ENCODE measurements at regions not wholly inside any gene's neighbourhood (a gene's known extent, or its start where the extent isn't known, plus 50 kb on each side); places are given as distances from the start of the nearest gene placed in this dataset.

DNA sequence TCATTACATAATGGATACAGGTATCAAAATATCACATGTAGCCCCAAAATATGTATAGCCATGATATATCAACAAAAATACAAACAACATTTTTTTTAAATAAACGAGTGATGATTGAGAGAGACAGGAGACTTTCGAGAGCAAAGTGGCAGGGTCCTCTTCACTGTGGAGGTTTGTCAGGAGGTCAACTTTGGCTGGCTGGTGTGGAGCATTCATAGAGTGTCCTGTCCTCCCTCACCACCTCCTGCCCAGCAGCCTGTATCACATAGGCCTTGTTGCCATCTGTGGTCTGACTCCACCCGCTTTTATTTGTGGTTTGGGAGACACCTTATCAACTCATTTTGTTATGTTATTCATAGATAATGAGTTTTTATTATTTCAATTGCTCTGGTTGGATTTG lies 206.9 kb downstream of the SYK start:
- no peak for TF ChIP-seq TAF1 (IDR thresholded peaks at IDR 0.05; ENCODE audit: low read depth, low read length)
- no peak for TF ChIP-seq TAF7 (optimal IDR thresholded peaks at IDR 0.05; ENCODE audit: borderline replicate concordance, low read depth, low read length)
- no peak for TF ChIP-seq POLR2A (IDR thresholded peaks at IDR 0.05; ENCODE audit: control extremely low read depth in 1 of 2, low read depth in 2 of 2, low read length in 2 of 2)
- TF ChIP-seq GTF2F1 (IDR thresholded peaks at IDR 0.05; ENCODE audit: borderline replicate concordance, low read depth, low read length) = no peak
